HCT116 (cell line): ENCODE measurements at regions not wholly inside any gene's neighbourhood (a gene's known extent, or its start where the extent isn't known, plus 50 kb on each side); places are given as distances from the start of the nearest gene placed in this dataset.

ENCODE experiments used
- ATAC-seq: fragments of 200-7000 bp; cut with Tn5 transposase; 2 replicates; pipeline ENCODE4 v1.9.1; 2020; ENCODE audit warnings: mild to moderate bottlenecking, moderate library complexity
- BruUV-seq: library from RNA; stranded (reverse); fragments of 400-500 nt; replicated peaks from 2 replicates; lab custom pipeline; 2021; lab: Mats Ljungman, UMichigan
- CTCF ChIA-PET: fragments of 300-600 bp; sonication (Branson Sonifier 250); formaldehyde crosslinking; loops from one replicate; lab custom pipeline; 2021; ENCODE audit warnings: antibody characterized with exemption; lab: Charles Lee
- POLR2A ChIA-PET: fragments of 300-600, 350-600 bp; sonication (Branson Sonifier 250); formaldehyde crosslinking; loops from one replicate; lab custom pipeline; 2021; ENCODE audit warnings: antibody characterized with exemption; lab: Charles Lee
- RAD21 ChIA-PET, 2 experiments: fragments of 300-600 bp; sonication (Branson Sonifier 250); formaldehyde crosslinking; loops; one replicate each; lab custom pipeline; 2023; ENCODE audit warnings: low total read pairs in 2 of 2; ENCODE audit not compliant: uncharacterized antibody in 2 of 2, unreplicated experiment in 2 of 2, low non-redundant PET in 1 of 2; lab: Charles Lee
- DNase-seq: peaks from one replicate; pipeline ENCODE4 v3.0.0-alpha.2; 2010; ENCODE audit warnings: low read depth, low spot score
- H2AFZ ChIP-seq: fragments of 200-600 bp; shearing (Covaris generic), sonication (generic); 2 replicates; pipeline ENCODE4 v1.6.1; 2017; ENCODE audit warnings: low read depth, mixed run types, mixed read lengths, antibody characterized with exemption, low read length; ENCODE audit not compliant: poor library complexity, severe bottlenecking
- H3K27ac ChIP-seq: 2 replicates; pipeline ENCODE4 v1.5.1; 2012; ENCODE audit warnings: low read depth, low read length
- H3K27me3 ChIP-seq: fragments of 200-600 bp; sonication (generic); 2 replicates; pipeline ENCODE4 v1.6.1; 2016; ENCODE audit warnings: mixed run types, low read length, mixed read lengths; ENCODE audit not compliant: insufficient read depth
- H3K36me3 ChIP-seq, 2 experiments: fragments of 200-500 bp in 1 of 2; fragments of 200-600 bp in 1 of 2; sonication (Bioruptor generic) in 1 of 2; sonication (generic) in 1 of 2; 2 replicates each; pipeline versions ENCODE4 v1.5.1 to v1.6.1; 2014 to 2016; ENCODE audit warnings: low read length in 2 of 2, inconsistent platforms in 1 of 2, mixed read lengths in 1 of 2, mixed run types in 1 of 2; ENCODE audit not compliant: insufficient read depth in 2 of 2, control insufficient read depth in 1 of 2
- H3K4me1 ChIP-seq, 2 experiments: fragments of 200-600 bp in 1 of 2; sonication (generic) in 1 of 2; 2 replicates each; pipeline versions ENCODE4 v1.5.1 to v1.6.1; 2012 to 2017; ENCODE audit warnings: low read length in 2 of 2, inconsistent platforms in 1 of 2, mild to moderate bottlenecking in 1 of 2, mixed read lengths in 1 of 2, mixed run types in 1 of 2, moderate library complexity in 1 of 2; ENCODE audit not compliant: insufficient read depth in 2 of 2, control insufficient read depth in 1 of 2
- H3K4me2 ChIP-seq: fragments of 200-600 bp; sonication (generic); 2 replicates; pipeline ENCODE4 v1.6.1; 2017; ENCODE audit warnings: mixed run types, low read length, mixed read lengths
- H3K4me3 ChIP-seq, 2 experiments: fragments of 200-600 bp in 1 of 2; sonication (generic) in 1 of 2; replicated peaks in 1 of 2; 2 replicates each; pipeline ENCODE4 v1.5.1; 2011 to 2016; ENCODE audit warnings: low read length in 2 of 2, control low read depth in 1 of 2, low read depth in 1 of 2, mild to moderate bottlenecking in 1 of 2, mixed read lengths in 1 of 2, mixed run types in 1 of 2
- H3K79me2 ChIP-seq: fragments of 200-600 bp; sonication (generic); 2 replicates; pipeline ENCODE4 v1.6.1; 2017; ENCODE audit warnings: mild to moderate bottlenecking, mixed run types, low read length, moderate library complexity, mixed read lengths; ENCODE audit not compliant: insufficient read depth
- H3K9ac ChIP-seq: fragments of 200-600 bp; sonication (generic); 2 replicates; pipeline ENCODE4 v1.6.1; 2016; ENCODE audit warnings: low read length, mixed read lengths
- H3K9me2 ChIP-seq: fragments of 200-600 bp; sonication (generic), shearing (Covaris generic); 2 replicates; pipeline ENCODE4 v1.6.1; 2017; ENCODE audit warnings: mixed run types, mild to moderate bottlenecking, moderate library complexity; ENCODE audit not compliant: insufficient read depth
- H3K9me3 ChIP-seq, 2 experiments: fragments of 200-500 bp in 1 of 2; fragments of 200-600 bp in 1 of 2; sonication (Bioruptor generic) in 1 of 2; sonication (generic) in 1 of 2; 2 replicates each; pipeline ENCODE4 v1.6.1; 2014 to 2017; ENCODE audit warnings: low read length in 2 of 2, mixed read lengths in 2 of 2, inconsistent platforms in 1 of 2, low read depth in 1 of 2, mild to moderate bottlenecking in 1 of 2, mixed run types in 1 of 2, moderate library complexity in 1 of 2; ENCODE audit not compliant: control insufficient read depth in 1 of 2, insufficient read depth in 1 of 2
- H4K20me1 ChIP-seq: fragments of 200-600 bp; sonication (generic), shearing (Covaris generic); 2 replicates; pipeline ENCODE4 v1.6.1; 2017; ENCODE audit warnings: mixed run types, mild to moderate bottlenecking, moderate library complexity; ENCODE audit not compliant: insufficient read depth
- CEBPB ChIP-seq: IDR thresholded peaks from 2 replicates; pipeline ENCODE4 v1.6.1; 2012; ENCODE audit warnings: low read depth
- EGR1 ChIP-seq: IDR thresholded peaks from 2 replicates; pipeline ENCODE4 v1.6.1; 2012; ENCODE audit warnings: low read depth
- EZH2 ChIP-seq: fragments of 200-600 bp; sonication (generic); IDR thresholded peaks from 2 replicates; pipeline ENCODE4 v1.6.1; 2017; ENCODE audit warnings: antibody characterized with exemption, mixed run types
- EZH2phosphoT487 ChIP-seq: fragments of 200-600 bp; IDR thresholded peaks from 2 replicates; pipeline ENCODE4 v1.6.1; 2018; ENCODE audit warnings: antibody characterized with exemption, borderline replicate concordance
- POLR2AphosphoS5 ChIP-seq: IDR thresholded peaks from 2 replicates; pipeline ENCODE4 v1.6.1; 2011; ENCODE audit warnings: mild to moderate bottlenecking, low read depth, low read length, moderate library complexity
- RAD21 ChIP-seq: IDR thresholded peaks from 2 replicates; pipeline ENCODE4 v1.6.1; 2012; ENCODE audit warnings: low read depth, mild to moderate bottlenecking
- REST ChIP-seq: IDR thresholded peaks from 2 replicates; pipeline ENCODE4 v1.6.1; 2012; ENCODE audit warnings: low read depth
- SRF ChIP-seq: IDR thresholded peaks from 2 replicates; pipeline ENCODE4 v1.6.1; 2012; ENCODE audit warnings: low read depth
- intact Hi-C: fragments of 100-400 bp; cut with micrococcal nuclease; formaldehyde crosslinking; loops from 2 replicates; pipeline ENCODE4 v1.10.0; 2022
- TF ChIP-seq, protein P1 (sequence below): IDR thresholded peaks from 2 replicates; pipeline ENCODE4 v1.6.1; 2012

DNA sequence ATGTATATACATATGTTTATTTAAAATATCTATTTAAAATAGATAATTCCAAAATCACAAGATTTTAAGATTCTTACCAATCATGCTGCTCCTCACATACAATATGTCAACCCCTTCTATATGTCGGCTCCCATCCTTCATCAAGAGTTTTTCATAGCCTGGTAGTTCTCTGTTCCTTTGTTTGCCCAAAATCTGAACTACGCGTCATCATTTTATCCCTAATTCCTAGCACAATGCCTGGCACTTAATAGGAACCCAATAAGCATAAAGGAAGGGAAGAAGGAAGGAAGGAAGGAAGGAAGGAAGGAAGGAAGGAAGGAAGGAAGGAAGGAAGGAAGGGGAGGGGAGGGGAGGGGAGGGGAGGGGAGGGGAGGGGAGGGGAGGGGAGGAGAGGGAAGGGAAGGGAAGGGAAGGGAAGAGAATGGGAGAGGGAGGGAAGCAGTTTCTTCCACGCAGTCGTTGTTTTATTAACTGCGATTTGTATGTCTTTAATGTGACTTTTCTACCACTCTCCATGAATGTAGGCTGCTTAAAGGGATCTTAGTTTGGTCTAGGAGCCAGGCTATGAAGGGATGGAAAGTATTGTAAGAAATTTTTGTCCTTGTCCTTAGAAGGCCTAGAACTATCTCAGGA lies 83.3 kb upstream of the PCGF5 start:
- no peak for DNase-seq
- TF ChIP-seq EZH2phosphoT487 (no peak), SRF (no peak), POLR2AphosphoS5 (no peak), CEBPB (no peak), REST (no peak), EGR1 (no peak), EZH2 (no peak), RAD21 (no peak)
- TF ChIP-seq, protein P1, sequence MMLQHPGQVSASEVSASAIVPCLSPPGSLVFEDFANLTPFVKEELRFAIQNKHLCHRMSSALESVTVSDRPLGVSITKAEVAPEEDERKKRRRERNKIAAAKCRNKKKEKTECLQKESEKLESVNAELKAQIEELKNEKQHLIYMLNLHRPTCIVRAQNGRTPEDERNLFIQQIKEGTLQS, result no peak
- H2AFZ ChIP-seq, result no peak overlapping the region
- POLR2A ChIA-PET, result no interaction called here
- no peaks in the 10 kb centered on the region for H4K20me1 ChIP-seq
- RAD21 ChIA-PET, result no interaction called here
- BruUV-seq, result no TSS peak
- intact Hi-C loops, result no loop called here
- no peaks in the 10 kb centered on the region for H3K79me2 ChIP-seq
- no peaks in the 10 kb centered on the region for H3K4me1 ChIP-seq
- no peak overlapping the region for H3K4me3 ChIP-seq
- no peaks in the 10 kb centered on the region for H3K9me3 ChIP-seq
- no peaks in the 10 kb centered on the region for H3K36me3 ChIP-seq
- CTCF ChIA-PET, result no interaction called here
- no peak overlapping the region for H3K4me2 ChIP-seq
- H3K9ac ChIP-seq, result no peak overlapping the region
- H3K27me3 ChIP-seq, result no peaks in the 10 kb centered on the region
- no peak overlapping the region for H3K27ac ChIP-seq
- no peaks in the 10 kb centered on the region for H3K9me2 ChIP-seq
- no peak for ATAC-seq
